ENCODE measurements at regions not wholly inside any gene's neighbourhood (a gene's known extent, or its start where the extent isn't known, plus 50 kb on each side); places are given as distances from the start of the nearest gene placed in this dataset.

DNA sequence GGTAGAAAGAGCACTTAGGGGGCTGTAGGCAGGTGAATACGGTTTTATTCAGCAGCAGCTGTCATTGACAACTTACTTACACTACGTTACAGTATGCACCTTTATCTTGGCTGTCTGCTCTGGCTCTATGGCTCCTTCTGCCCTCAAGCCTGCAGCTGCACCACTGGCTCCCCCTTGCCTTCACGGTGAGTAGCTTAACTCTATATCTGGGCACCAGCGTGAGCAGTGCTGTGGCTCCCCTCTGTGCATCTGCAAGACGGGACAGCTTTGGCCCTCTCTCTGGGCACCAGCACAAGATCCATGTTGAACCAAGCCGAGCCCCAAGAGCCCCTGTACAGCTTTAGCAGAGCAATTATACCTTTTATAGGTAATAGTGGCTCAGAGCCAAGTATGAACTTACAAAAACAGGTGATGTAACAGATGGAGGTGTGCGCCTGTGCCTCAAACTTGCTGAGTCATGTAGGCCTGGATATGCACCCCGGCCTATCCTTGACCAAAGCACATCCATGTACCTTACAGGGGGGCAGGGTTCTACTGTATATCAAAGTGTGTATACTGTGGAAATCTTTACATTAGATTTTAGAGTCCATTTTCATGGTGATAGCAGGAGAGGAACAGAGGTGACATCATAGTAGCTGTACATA is 96.9 kb upstream of the CTSC start:
- TF ChIP-seq, protein P1, sequence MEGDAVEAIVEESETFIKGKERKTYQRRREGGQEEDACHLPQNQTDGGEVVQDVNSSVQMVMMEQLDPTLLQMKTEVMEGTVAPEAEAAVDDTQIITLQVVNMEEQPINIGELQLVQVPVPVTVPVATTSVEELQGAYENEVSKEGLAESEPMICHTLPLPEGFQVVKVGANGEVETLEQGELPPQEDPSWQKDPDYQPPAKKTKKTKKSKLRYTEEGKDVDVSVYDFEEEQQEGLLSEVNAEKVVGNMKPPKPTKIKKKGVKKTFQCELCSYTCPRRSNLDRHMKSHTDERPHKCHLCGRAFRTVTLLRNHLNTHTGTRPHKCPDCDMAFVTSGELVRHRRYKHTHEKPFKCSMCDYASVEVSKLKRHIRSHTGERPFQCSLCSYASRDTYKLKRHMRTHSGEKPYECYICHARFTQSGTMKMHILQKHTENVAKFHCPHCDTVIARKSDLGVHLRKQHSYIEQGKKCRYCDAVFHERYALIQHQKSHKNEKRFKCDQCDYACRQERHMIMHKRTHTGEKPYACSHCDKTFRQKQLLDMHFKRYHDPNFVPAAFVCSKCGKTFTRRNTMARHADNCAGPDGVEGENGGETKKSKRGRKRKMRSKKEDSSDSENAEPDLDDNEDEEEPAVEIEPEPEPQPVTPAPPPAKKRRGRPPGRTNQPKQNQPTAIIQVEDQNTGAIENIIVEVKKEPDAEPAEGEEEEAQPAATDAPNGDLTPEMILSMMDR (IDR thresholded peaks at IDR 0.05): no peak
- no peak for TF ChIP-seq POLR2A (IDR thresholded peaks at IDR 0.05)

Data from uterus (tissue), 2 donors.